ENCODE measurements at regions not wholly inside any gene's neighbourhood (a gene's known extent, or its start where the extent isn't known, plus 50 kb on each side); places are given as distances from the start of the nearest gene placed in this dataset.

DNA sequence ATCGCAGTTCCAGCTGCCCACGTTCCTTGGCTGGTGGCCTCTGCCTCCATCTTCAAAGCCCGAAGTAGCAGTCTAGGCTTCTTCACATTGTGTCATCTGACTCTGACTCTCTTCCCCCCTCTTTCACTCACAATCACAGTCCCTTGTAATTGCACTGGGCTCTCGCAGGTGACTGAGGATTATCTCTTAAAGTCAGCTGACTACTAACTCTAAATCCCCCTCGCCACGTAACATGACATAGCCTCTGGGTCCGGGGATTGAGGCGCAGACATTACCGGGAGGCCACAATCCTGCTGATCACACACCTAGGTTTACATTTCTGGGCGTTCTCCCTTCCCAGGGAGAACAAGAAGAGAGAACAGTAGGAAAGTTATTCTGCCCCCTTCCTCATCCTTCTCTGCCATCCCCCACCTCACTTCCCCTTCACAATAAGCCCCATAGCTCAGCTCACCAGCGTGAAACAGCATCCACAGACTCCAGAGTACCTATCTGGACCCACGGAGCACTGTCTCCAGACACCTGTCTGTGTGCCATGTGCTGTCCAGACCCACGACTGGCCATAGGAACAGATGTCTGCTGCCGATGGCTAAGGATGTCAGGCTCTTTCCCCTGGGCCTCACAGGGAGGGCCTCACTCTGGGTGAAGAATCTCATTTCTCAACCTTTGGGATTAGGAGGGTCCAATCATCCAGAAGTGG is 64.3 kb upstream of the FZD7 start:
- no peak for DNase-seq (ENCODE audit: low read depth)

DNA sequence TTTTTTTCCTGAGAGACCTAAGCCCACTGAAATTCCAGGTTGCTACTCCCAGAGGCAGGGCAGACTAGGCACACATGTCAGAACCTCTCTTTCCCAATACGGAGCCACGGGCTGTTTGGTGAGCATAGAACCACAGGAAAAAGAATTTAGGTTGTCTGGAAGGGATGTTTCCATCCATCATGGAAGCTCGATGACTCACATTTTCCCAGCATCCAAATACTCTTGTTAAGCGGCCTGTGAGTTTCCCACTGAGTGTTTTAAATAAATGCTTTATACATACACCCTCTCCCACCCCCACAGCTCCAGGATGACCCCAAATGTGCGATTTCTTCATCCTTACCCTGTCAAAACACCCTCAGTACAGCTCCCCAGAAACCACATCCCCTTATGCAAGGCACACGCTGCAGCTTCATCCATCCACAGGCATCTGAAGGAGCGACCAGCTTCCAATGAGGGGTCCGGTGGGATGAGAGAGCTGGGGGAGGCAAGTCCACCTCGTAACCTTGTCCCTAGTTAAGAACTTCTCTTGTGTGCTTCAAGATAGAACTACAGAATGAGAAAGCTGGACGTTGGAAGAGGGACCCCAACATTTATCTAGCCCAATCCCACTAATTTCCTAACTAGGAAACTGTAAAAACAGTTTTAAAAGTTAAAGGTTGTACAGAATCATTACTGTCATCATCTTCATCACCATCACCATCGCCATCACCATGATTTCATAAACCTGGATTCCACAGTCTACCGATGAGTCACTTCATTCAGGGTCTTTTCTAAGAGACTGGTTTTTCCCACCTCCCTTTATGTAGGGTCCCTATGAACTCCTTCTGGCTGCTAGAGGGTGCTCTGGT is 63.5 kb upstream of the FZD7 start:
- no peak for DNase-seq (ENCODE audit: low read depth)

DNA sequence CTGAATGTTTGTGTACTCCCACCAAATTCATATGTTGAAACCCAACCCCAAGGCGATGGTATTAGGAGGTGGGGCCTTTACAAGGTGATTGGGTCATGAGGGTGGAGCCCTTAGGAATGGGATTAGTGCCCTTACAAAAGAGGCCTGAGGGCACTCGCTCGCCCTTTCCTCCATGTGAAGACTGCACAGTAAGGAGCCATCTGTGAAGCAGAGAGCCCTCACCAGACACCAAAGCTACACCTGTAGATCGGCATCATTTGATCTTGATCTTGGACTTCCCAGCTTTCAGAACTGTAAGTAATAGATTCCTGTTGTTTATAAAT is 62.9 kb upstream of the FZD7 start:
- no peak for DNase-seq (ENCODE audit: low read depth)

DNA sequence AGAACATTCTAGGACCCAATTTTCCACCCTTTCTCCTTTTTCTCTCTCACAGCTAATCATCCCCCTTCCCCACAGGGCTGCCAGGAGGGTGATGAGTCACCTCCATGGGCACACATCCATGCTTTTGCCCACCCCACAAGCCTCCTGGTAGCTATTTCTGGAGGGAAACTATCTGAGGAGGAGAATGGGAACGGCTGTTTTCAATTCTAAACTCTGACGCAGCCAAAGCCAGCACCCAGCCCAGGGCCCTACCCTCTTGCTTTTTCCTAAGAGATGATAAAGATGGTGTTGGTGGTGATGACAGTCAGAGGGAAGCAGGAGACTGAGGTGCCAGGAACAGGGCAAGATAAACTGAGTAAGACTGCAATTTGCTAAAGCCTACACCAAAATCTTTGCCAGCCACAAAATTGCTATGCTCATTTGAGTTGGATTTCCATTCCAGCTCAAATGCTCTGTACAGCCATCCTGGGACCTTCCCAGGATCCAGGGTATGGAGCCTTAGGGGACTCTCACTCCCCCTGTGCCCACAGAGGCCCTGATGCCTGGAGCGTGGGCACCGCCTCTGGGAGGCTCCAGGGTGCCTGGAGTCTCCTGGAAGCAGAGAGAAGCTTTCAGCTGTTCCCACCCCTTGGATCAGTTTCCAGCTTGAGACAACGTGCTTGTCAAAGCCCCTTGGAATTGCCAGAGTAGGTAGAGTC is 62.0 kb upstream of the FZD7 start:
- DNase-seq (ENCODE audit: low read depth), result peak; percentile 42

DNA sequence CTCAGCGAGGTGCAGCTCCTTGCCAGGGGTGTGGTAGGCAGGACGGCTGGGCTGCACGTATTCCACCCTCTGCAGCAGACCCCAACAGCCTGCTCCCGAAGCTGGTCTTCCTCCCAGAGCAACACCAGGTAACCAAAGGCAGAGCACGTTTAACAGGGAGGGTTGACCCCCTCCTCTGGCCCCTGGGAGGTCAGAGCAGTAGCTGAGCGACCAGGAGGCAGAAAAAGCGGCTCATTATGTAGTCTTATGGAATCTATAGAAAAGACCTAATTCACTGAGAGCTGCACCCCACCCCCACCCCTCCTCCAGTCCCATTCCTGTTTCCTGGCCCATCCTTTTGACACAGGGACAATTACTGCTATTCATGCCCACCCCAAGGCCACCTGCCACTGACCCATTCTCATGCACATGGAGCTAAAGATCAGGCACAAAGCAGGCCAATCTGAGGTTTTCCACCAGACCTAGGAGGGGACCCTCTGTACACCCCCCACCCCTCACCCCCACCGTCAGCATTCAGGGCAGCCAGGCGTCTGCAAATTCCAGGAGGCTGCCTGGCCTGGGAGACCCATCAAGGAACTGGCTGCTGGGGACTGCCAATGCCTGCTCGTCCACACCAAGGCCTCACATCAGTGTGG is 60.9 kb upstream of the FZD7 start:
- no peak for DNase-seq (ENCODE audit: low read depth)

DNA sequence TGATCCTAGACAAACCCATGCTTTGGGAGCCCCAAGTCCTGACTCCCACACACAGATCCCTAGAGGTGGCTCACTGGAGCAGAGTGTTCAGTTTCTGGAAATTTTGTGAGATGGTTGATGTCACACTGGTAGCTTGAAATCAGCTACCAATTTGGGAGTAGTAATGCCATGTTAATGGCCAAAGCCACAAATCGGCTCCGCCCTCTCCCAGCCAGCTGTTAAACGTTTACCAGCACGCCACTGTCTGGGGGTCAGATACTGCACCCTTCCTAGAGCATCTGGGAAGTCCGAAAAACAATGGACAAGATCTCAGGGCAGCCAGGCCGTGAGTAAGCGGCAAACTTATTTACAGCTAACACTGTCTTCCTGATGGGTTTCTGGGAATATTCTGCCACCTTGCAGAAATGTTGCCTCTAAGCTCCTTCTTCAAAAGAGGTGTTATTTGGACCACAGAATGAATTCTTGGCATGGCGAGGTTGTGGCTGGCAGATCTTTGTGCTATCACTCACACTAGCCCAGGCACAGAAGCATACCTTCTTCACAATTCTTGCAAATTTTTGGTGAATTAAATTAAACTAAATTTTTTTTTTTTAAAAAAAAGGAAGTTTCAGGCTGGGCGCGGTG is 60.2 kb upstream of the FZD7 start:
- DNase-seq (ENCODE audit: low read depth), result no peak

DNA sequence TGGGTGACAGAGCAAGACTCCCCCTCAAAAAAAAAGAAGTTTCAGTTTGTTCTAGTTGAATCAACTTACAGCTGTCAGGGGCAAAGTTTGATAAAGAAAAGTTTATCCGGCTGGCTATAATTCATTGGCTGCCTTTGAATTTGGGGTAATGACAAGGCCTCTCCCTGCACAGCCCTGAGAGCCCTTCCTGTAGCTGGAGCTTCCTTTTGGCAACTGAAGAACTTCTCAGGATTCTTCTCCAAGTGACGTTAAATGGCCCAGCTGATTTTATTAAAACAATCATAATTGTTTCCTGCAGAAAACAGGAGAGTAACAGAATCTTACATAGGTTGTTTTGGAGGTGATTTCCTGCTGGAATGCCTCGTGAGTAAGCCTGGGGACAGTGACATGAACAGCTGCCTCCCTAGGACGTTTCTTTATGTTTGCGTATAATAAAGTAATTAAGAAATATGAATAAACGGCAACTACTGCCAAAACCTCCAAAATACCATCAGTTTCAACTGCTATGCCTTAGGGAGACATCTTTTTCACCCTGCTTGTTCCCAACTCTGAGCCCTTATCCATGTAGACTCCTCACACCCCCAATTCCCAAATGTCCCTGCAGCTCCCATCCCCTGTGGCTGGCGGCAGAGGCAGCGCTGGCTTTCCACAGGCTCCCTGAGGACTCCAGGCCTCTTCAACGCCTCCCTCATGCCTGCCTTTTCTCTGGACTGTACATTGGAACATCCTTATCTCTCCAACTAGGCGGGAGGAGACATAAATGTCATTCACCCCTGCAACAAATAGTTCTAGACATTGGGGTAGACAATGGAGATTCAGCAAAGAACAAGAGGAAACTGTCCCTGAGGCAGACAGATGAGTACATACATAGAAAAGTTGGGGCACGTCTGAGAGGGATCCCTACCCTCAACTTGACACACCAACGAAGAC is 59.2 kb upstream of the FZD7 start:
- DNase-seq (ENCODE audit: low read depth), result no peak

DNA sequence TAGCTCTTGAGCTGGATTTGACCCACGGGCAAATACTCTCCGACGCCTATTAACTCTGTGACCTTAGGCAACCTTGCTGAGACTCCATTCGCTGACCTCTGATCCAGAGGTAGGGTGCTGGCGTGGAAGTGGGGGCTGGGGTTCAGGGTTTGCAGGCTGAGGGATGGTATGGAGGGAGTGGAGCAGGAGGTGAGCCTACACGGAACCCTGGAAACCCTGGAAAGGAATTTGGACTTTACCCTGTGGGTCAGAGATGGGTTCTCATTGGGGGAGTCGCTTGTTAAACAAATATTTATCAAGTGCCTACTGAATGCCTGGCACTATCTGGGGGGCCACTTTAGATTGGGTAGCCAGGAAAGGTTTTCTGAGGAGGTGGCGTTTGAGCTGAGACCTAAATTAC is 58.2 kb upstream of the FZD7 start:
- DNase-seq (ENCODE audit: low read depth), result no peak

DNA sequence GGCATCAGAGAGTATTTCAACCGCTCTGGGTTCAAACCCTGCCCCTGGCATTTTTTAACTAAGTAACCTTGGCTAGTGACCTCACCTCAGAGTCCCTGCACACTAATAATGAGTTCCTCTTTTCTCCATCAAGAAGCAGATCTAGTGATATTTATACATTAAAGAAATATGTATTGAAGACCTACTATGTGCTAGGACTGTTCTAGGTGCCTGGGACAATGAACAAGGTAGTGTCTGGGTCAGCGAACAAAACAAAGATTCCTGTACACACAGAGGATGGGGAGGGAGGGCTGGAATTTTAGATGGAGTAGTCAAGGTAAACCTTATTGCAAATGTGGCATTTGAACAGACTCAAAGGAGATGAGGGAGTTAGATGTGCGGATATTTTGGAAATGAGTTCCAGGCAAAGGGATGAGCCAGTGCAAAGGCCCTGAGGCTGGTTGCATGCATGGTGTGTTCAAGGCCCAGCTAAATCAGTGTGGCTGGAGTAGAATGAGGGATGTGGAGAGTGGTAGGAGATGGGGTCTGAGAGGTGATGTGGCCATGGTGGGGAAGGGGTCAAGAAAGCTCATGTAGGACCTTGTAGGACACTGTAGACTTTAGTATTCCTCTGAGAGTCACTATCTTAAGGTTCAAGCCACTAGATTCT is 57.6 kb upstream of the FZD7 start:
- no peak for DNase-seq (ENCODE audit: low read depth)

DNA sequence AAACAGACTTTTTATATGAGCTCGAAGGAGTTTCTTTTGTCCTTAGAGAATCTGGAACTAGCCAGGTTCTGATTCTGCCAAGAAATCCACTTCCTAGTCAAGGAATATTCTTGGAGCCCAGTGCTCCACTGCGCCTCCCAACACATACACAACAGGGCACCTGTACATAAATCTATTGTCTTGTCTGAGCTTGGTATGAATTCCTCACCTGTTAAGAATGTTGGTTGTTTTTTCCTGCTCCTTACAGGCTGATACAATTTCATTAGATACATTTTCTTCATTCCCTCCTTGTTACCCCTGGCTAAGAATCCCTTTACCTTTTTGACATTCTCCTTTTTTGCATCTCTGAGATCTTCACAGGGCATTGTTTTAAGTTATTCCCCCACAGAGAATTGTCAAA is 56.0 kb upstream of the FZD7 start:
- DNase-seq (ENCODE audit: low read depth), result no peak

DNA sequence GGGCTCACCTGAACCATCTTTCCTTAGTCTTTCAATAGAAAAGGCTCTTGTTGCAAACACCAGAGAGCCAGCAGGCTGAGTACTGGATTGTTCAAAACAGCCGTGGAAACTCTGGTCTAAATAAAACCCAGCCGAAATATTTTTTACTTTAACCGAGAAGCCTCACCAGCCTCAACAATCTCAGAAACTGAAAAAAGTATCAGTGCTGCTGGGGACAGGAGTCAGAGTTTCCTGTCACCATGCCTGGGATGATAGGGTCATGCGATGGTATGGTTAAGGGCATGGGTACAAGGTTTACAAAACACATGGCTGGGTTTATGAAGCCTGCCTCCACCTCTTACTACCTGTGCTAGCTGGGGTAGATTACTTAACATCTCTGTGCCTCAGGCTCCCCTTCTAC is 55.3 kb upstream of the FZD7 start:
- DNase-seq (ENCODE audit: low read depth), result no peak

DNA sequence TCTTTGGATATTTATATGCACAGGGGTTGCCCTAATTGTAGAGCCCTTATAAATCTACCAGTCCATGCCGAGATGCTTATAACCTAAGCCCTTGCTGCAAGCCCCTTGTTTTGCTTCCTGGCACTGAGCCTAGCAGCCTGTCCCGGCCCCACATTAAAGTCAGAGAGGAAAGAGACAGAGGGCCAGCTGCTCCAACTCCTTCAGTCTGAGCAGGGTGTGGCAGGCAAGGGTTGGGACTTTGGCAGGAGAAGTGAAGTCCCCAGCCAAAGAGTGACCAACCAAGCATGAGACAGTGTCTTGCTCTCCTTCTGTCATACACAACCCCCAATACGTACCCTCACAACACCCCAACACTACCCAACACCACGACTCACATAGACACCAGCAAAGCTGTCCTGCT is 54.7 kb upstream of the FZD7 start:
- DNase-seq (ENCODE audit: low read depth), result no peak

DNA sequence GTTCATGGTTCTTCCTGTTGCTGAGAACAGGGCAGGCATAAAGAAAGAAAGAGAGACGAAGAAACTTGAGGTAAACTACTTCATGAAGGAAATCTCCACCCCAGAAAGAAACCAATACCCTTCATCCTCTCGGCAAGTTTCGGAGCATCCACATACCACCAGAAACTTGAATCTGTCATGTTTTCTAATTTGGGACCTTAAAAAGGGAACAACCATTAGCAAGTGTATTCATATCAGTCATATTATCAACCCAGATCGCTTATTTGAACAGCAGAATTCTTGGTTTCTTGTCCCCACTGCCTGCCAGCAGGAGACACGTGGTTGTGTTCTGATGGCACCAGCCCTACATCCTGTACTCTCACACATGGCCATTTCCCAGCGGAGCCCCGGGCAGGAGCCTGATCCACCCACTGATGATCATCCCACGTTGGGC is 53.2 kb upstream of the FZD7 start:
- DNase-seq (ENCODE audit: low read depth), result no peak

DNA sequence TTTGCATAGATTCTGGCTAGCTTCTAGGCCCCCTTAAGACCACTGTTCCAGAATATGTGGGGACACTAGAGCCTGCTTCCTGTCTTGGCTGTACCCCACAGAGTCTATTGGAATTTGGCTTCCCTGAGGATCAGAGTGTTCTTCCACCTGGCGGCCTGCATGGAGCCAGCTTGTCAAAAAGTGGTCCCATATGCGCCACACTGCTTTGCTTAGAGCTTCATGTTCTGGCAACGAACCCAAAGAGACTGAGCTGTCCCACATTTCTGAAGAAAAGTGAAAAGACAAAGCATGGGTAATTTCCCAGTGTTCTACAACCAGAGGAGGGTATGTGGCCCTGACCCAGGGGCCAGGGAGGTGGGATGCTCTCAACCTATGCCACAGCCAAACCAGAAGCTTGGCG is 52.7 kb upstream of the FZD7 start:
- DNase-seq (ENCODE audit: low read depth), result no peak

DNA sequence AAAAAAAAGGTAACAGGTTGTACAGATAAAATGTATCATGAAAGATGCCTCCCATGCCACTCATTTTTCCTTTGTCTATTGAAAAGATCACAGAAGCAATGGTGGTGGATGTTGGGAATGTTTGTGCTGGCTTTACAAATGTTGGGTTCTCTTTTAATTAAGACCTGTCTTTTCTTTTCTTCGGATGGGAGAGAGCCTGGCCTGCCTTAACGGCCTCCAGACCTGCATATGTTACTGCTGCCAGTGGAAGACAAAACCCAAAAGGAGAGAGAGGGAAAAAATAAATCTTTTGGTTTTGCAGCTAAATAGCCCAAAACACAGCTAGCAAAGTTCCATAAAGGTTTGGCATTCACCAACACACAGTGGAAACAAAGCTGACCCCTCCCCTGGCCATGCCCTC is 50.5 kb upstream of the FZD7 start:
- no peak for DNase-seq (ENCODE audit: low read depth)

DNA sequence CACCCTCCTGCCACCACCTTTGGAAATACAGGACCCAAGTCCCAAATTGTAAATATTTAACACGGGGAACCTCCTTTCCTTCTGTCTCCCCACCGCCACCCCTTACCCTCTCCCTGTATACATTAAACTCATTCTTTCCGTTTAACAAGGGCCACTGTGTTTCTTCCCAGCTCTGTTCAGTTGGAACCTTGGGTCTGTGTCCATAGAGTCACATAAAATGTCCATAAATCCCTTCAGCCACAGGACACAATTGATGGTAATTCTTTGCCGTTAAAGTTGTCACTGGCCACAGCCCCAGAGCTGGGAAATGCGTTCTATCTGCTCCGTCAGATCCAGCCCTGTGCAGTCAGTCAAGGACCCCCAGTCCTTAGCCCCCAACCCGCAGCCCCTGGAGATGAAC is 49.9 kb upstream of the FZD7 start:
- no peak for DNase-seq (ENCODE audit: low read depth)
